ENCODE measurements at regions not wholly inside any gene's neighbourhood (a gene's known extent, or its start where the extent isn't known, plus 50 kb on each side); places are given as distances from the start of the nearest gene placed in this dataset. TPM values are rescaled to one million over a fixed set of nuclear protein-coding genes. Genes with fewer than 3 reads are reported as not detected.

- Mint-ChIP-seq H3K9me3 (peaks cover 17% of the 10 kb centered on the region), H3K4me3 (no peak overlapping the region)
- no peaks in the 10 kb centered on the region for H3F3A ChIP-seq (ENCODE audit: low read depth)
Measured at GRCh38 chr3:109241459-109242186, 74.7 kb downstream of the DPPA2 start.

GRCh38 chr3:109242187-109242523 is 74.2 kb downstream of the DPPA2 start:
- Mint-ChIP-seq H3K4me1 (no peaks in the 10 kb centered on the region), H3K27ac (no peak overlapping the region), H3K36me3 (peaks cover 2% of the 10 kb centered on the region), H3K4me3 (no peak overlapping the region), H3K27me3 (ENCODE audit: insufficient read depth, low read depth) (peaks cover 2% of the 10 kb centered on the region), H3K9me3 (peaks cover 16% of the 10 kb centered on the region)
- H4K20me1 ChIP-seq (ENCODE audit: low read depth), result no peaks in the 10 kb centered on the region
- no peak overlapping the region for H2AFZ ChIP-seq (replicated peaks)
- TF ChIP-seq EZH2 (IDR thresholded peaks at IDR 0.05) (no peak), CTCF (IDR thresholded peaks at IDR 0.05) (no peak), EZH2phosphoT487 (IDR thresholded peaks at IDR 0.05) (no peak)
- no peak overlapping the region for H3K4me3 ChIP-seq
- H3K9me3 ChIP-seq (ENCODE audit: low read depth), result no peaks in the 10 kb centered on the region
- no peaks in the 10 kb centered on the region for H3K79me2 ChIP-seq (ENCODE audit: low read depth)
- H3K36me3 ChIP-seq, result no peaks in the 10 kb centered on the region
- H3K27ac ChIP-seq, result no peak overlapping the region
- H3F3A ChIP-seq (ENCODE audit: low read depth), result no peaks in the 10 kb centered on the region
- no peak overlapping the region for H3K4me2 ChIP-seq
- H3K9ac ChIP-seq, result no peak overlapping the region
- DNase-seq (ENCODE audit: low spot score), result no peak
- no peaks in the 10 kb centered on the region for H3K27me3 ChIP-seq
- H3K4me1 ChIP-seq, result peaks cover 5% of the 10 kb centered on the region

More at GRCh38 chr3:109241459-109242186, 74.7 kb downstream of the DPPA2 start:
- Histone ChIP-seq H3K9me3 (ENCODE audit: low read depth) (no peaks in the 10 kb centered on the region), H3K36me3 (no peaks in the 10 kb centered on the region), H2AFZ (replicated peaks) (peak overlapping the region; percentile 6), H3K4me2 (no peak overlapping the region), H3K4me3 (no peak overlapping the region), H3K4me1 (peaks cover 5% of the 10 kb centered on the region), H3K27ac (no peak overlapping the region), H3K27me3 (no peaks in the 10 kb centered on the region), H3K9ac (no peak overlapping the region), H4K20me1 (ENCODE audit: low read depth) (no peaks in the 10 kb centered on the region), H3K79me2 (ENCODE audit: low read depth) (no peaks in the 10 kb centered on the region)
- peak overlapping the region; percentile 79 for H3K27ac Mint-ChIP-seq
- TF ChIP-seq CTCF (IDR thresholded peaks at IDR 0.05), result no peak
- TF ChIP-seq EZH2phosphoT487 (IDR thresholded peaks at IDR 0.05), result no peak
- no peak for TF ChIP-seq EZH2 (IDR thresholded peaks at IDR 0.05)
- DNase-seq (ENCODE audit: low spot score), result peak; percentile 10
- H3K27me3 Mint-ChIP-seq (ENCODE audit: insufficient read depth, low read depth), result peaks cover 2% of the 10 kb centered on the region
- H3K36me3 Mint-ChIP-seq, result peaks cover 2% of the 10 kb centered on the region
- no peaks in the 10 kb centered on the region for H3K4me1 Mint-ChIP-seq

Small RNA genes in the stretch of these regions (small RNA-seq; reads per million reads assigned to genes)
- not detected for gene RNU6-1236P

Data from neural progenitor cell (in vitro differentiated cells).